Stimulated activated CD8-positive, alpha-beta memory T cell treated with anti-CD3 and anti-CD28 coated beads, Interleukin-7, amount 100 ng/mL, for 1 hour (primary cell): ENCODE measurements at regions not wholly inside any gene's neighbourhood (a gene's known extent, or its start where the extent isn't known, plus 50 kb on each side); places are given as distances from the start of the nearest gene placed in this dataset.

Experiments used
- DNase-seq, 2 donors: peaks; one replicate each; pipeline ENCODE4 v3.0.0-alpha.2; 2020; ENCODE audit warnings: low read depth in 2 of 2

DNA sequence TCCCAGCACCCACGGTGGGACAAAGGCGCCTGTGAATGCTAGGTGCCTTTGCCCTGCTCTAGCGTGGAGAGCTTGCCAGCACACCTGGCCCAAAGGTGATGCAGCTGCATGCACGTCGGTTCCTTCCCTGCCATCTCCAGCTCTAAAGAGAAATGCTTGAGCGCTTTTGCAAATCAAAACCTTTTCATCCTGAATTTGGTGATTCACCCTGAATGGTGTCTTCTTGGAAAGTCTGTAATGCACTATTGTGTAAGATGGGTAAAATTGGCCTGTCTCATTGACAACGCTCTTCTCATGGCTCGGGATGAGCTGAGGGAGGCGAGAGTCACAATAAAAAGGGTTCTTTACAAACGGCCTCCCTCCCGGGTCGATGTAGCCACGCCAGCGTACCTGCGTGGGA, 103.1 kb upstream of the ID4 start:
- DNase-seq: no peak

DNA sequence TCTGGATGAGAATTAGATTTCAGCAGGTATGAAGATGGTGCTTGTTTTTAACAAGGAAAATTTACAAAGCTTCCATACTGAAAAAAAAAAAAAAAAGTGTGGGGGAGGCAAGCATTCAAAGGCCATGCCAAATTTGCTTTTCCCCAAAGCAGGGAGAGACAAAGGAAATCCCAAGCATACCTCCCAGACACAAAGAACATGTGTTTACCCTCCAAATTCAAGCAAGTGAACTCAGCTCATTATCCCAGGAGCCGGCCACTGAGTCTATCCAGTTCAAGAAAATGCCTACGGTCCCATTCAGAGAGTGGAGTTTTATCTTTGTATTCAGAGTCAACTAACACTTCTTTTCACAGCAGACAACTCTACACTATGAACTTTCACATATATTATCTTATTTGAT, 102.7 kb upstream of the ID4 start:
- no peak for DNase-seq

DNA sequence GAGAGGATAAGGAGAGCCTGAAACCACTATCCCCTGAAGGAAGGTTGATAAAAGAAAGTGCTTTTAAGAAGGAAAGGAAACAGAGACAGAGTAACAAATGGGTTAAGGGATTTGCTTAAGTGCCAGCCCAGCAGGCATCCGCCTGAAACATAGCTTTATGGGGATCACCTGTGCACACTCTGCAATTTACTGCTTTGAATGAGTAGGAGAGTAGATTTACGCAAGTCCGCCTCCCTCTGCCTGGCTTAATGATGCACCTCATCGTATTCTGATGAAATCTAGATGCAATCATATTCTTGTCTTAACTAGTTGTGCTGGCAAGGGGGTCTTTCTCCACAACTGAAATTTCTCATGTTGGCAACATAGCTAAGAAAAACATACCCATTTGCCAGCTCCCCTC, 101.1 kb upstream of the ID4 start:
- no peak for DNase-seq

DNA sequence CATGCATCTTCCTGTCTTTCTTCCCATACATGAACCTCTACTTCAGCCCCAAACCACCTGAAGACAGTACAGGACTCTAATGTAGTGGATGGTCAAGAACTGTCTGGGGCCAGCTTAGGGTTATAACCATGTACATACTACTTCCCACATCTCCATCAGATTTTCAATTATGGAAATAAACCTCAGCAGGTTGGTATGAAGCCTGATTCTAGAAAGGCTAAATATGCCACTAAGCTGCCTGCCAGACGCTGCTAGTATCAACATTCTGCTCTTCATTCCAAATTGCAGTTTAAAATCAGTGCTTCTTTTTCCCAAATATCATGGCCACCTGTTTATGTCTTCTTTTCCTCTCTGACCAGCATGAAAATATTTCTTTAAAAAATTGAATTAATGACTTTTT, 99.2 kb upstream of the ID4 start:
- DNase-seq: no peak

DNA sequence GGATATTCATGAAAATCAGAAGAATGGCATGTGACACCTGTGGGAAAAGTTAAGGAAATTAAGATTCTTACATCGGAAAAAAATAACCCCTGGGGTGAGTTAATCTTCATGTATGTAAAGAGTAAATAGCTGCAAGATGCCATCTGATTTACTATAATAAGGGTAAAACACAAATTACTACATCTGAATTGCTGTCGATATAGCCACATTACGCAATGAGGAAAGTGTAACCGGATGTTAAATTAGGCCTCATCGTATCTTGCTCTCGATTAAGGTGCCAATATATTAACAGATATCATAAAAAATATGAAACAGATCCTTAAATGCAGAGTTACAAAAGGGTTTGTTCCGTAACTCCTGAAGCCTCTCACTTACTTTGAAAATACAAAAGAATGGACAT, 87.4 kb upstream of the ID4 start:
- no peak for DNase-seq

DNA sequence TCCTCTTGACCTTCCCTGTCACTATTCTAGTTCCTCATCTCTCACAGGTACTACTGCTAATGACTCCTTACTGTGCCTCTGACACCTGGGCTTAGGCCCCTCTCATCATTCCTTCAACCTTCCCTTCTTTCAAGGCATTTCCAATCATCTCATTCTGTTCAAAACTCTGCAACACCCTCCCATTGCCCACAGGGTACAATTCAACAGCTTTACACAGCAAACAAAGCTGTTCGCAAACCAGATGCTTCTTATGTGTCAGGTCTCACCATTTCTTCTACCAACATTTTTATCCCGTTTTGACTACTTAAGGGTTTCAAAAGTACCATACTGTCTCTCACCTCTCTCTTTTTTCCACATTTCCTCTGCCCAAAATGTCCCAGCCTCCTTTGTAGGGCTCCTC, 84.4 kb upstream of the ID4 start:
- DNase-seq: no peak

DNA sequence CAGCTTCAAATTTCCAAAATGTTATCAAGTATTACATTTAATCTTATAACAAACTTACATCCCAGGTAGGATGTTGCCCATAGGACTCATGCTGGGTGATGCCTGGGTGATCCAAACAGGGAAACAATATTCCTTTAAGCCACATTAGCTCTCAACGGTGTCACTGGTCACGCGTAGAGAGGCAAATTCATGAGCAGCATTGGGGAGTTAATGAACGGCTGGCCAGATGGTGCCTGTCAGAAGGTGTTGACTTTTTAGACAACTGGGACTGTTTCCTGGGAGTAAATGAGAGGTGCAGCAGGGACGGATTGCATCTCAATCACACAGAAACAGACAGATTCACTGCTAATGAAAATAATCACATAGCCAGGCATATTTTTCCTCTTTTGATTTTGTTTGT, 83.3 kb upstream of the ID4 start:
- no peak for DNase-seq

DNA sequence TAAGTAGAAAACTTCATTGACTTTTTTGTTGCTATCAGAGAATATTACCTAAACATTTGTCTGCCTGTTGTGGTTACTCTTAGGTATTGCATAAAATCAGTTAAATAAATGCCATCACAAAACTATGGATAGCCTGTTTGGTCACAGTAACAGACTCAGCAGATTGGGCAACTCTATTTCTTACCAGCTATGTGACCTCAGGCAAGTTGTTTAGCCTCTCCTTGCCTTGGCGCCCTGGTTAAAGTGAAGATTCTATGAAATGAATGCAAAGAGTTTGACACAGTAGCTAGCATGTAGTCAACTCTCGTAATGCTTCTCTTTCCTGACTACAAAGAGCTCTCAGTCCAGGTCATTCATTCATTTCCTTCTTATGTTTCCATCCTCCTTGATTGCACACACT, 82.5 kb upstream of the ID4 start:
- no peak for DNase-seq

DNA sequence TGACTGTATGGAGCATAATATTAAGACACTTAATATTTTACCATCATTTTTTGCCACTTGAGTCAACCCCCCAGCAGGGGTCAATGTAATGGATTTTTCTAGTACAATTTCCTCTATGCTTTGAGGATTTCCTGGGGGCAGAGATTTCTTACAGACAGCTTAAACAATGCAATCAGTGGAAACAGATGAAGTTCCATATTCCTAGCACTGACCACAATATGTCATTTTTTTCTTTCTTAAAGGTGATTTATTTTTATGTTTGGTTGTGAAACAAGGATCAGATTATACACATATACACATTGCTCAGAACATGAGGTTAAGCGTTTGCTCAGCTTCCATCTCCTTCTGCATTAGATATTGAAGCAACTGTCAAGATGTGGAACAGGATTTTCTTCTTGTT, 82.0 kb upstream of the ID4 start:
- no peak for DNase-seq

DNA sequence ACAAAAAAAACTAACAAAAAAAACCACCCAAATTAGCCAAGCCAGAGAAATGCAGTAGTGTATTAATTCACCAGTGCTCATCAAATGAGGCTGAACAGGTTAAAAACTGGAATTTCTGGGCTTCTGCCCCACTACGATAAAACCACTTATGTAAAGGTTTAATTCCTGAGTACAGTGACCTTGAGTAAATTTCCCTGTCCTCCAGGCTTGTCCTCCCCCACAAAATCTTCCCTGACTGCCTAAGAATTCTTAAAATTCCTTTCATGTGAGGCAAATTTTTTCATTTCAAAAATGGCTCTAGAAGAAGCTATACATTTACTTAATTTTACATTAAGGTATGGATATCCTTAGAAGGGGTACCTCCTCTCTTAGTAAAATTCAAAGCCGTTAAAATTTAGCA, 80.1 kb upstream of the ID4 start:
- DNase-seq: no peak

DNA sequence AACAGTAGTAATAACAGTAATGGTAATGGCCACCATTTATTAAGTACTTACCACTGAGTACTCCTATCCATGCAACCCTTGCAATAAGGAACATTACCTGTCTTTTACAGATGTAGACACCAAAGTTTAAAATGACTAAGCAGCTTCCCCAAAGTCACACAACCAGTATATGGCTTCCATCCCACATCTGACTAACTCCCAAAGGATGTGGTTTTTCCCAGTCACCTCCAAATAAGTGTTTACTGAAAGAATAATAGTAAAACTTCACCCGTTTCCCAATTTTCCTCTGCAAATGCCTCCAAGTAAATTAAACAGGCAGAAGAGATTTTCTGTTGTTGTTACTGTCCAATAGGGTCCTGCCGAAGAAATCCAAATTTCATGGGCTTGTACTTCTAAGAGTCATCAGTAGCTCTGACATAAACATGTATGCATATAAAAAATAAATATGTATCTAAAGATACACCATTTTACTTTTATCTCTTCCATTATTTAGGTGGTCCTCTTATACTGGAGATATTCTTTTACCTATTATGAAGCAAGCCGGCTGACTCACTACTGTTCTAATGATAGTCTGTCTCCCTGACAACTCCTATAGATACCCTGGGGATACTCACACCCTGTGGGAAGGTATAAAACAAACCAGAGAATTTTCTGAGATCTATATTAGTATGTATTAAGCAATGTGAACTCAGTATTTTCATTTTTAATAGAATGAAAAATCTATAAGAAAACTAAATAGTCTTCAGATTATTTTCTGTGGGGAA, 77.9 kb upstream of the ID4 start:
- no peak for DNase-seq

DNA sequence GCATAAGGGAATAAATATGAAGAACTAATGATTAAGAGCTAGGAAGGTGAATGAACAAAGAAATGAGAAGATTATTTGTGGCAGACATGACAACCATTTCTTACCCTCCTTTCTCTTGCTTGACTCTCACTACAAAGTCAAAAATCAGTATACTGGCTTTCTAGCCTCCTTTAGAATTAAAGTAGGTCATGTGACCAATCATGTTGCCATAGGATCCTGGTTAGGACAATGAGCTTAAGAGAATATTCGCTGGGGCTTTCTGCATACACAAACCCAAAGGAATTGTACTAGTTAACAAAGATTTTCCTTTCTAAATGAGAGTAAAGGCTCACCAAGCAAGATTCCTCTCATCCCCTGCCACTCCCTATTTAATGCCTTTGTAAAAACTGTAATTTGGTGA, 76.0 kb upstream of the ID4 start:
- DNase-seq: no peak

DNA sequence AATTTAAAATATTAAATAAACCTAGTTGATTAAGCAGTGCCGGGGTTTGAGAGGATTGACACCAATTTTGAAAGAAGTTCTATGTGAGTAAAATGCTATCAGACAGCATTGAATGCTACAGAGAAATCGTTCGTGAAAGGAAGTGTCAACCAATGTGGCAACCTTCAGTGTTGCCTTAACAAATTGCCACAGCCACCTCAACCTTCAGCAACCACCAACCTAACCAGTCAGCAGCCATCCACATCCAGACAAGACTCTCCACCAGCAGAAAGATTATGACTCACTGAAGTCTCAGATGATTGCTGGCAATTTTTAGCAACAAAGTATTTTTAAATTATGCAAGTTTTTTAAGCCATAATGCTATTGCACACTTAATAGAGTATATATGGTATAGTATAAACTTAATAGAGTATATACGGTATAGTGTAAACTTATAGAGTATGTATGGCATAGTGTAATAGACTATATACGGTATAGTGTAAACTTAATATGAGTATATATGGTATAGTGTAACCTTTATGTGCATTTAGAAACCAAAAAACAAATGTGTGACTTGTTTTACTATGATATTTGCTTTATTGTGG, 65.3 kb upstream of the ID4 start:
- DNase-seq: no peak

DNA sequence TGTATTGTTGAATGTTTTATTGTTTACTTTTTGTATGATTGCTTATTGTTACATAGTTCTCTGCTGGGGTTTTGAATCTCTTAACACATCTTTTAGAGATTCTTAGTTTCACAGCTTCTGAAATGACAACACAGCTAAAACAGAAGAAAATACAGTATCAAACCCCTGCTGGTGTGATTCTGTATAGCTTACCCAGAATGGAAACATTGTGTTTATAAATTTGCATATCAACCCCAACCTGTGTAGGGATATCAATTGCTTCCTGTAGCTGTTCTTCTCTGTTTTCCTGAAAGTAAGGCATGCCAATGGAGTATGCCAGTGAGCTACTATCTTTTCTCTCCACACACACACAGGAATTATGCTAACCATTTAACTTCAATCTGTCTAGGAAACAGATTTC, 64.3 kb upstream of the ID4 start:
- DNase-seq: no peak

DNA sequence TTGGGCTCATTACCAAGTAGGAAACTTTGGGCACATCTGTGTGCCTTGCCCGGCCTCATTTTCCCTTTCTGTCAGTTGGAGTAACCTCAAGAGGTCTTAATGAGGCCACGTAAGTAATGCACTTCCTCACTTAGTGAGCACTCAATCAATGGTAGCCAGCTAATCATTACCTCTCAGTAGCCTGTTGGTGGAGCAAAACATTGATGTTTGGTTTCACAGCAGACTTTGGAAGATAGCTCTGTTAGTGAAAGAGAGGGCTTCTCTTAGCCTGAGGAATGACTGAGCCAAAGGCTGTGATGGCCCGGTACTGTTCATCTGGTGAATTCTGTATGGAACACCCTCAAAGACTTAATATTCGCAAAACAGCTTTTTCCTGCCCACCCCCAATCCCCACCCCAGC, 55.9 kb upstream of the ID4 start:
- no peak for DNase-seq

DNA sequence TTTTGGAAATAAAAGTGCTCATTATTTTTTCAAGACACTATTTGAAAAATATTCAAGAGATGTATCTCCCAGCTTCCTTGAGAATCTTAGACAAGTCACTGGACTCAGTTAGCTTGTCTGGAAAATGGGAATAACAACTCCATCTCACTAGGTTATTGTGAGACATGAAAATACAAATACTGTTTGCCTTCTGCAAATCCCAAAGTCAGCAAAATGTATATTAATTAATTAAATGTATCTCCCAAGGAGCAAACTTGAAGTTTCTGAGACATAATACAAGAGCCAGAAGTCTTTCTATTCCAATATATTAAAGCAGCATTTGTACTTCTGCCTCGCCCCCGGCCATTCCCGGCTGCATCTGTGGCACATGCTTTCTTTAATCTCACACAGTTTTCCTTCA, 54.6 kb upstream of the ID4 start:
- no peak for DNase-seq
